Lung (tissue), 11 donors: ENCODE measurements at regions not wholly inside any gene's neighbourhood (a gene's known extent, or its start where the extent isn't known, plus 50 kb on each side); places are given as distances from the start of the nearest gene placed in this dataset.
A peak's percentile ranks its signal among the peaks of the same experiment; 100 is the strongest.

Experiments
- ATAC-seq: fragments of 200-7000 bp; cut with Tn5 transposase; one replicate; pipeline ENCODE4 v1.9.1; 2020; ENCODE audit warnings: moderate number of reproducible peaks; ENCODE audit not compliant: insufficient read depth, low FRiP score
- DNase-seq, 3 donors: peaks; one replicate each; pipeline ENCODE4 v3.0.0-alpha.2; 2013 to 2017
- H3K27ac ChIP-seq, 2 donors: one replicate each; pipeline ENCODE4 v1.5.1; 2013; ENCODE audit warnings: mild to moderate bottlenecking in 2 of 2, moderate library complexity in 2 of 2, control low read depth in 1 of 2, inconsistent platforms in 1 of 2, low read depth in 1 of 2, low read length in 1 of 2
- H3K27me3 ChIP-seq, 3 donors: one replicate each; pipeline ENCODE4 v1.5.1; 2013; ENCODE audit warnings: low read length in 2 of 3; ENCODE audit not compliant: control insufficient read depth in 3 of 3, insufficient read depth in 3 of 3
- H3K36me3 ChIP-seq, 4 donors: one replicate each; pipeline ENCODE4 v1.5.1; 2013; ENCODE audit warnings: low read length in 4 of 4, mild to moderate bottlenecking in 1 of 4, moderate library complexity in 1 of 4; ENCODE audit not compliant: control insufficient read depth in 4 of 4, insufficient read depth in 4 of 4
- H3K4me1 ChIP-seq, 5 donors: one replicate each; pipeline ENCODE4 v1.5.1; 2013; ENCODE audit warnings: low read length in 5 of 5, mild to moderate bottlenecking in 2 of 5, moderate library complexity in 1 of 5; ENCODE audit not compliant: control insufficient read depth in 5 of 5, insufficient read depth in 5 of 5
- H3K4me3 ChIP-seq: one replicate; pipeline ENCODE4 v1.5.1; 2013; ENCODE audit warnings: mild to moderate bottlenecking, control low read depth, moderate library complexity
- H3K9ac ChIP-seq, 2 donors: one replicate each; pipeline ENCODE4 v1.5.1; 2013; ENCODE audit warnings: low read length in 2 of 2, control low read depth in 1 of 2; ENCODE audit not compliant: insufficient read depth in 1 of 2
- H3K9me3 ChIP-seq, 4 donors: one replicate each; pipeline ENCODE4 v1.5.1; 2013; ENCODE audit warnings: low read length in 3 of 4, mild to moderate bottlenecking in 1 of 4, moderate library complexity in 1 of 4; ENCODE audit not compliant: control insufficient read depth in 4 of 4, insufficient read depth in 3 of 4
- WGBS, 2 donors: extraction: QIAGEN DNeasy Blood & Tissue Kit; methylation state at CpG; one replicate each; pipeline ENCODE4 v1.1.7; 2013; 5-methylcytosine and 5-hydroxymethylcytosine counted together
- TF ChIP-seq, protein P1 (sequence below): IDR thresholded peaks from 2 replicates; pipeline ENCODE4 v1.5.1; 2012; ENCODE audit warnings: mild to moderate bottlenecking; ENCODE audit errors: control extremely low read depth, extremely low read depth
- donor health status: control.
- donor health status: control.
- donor health status: Bipolar disorder and iron deficiency.
- donor health status: healthy.
- donor health status: DM: yes; HTN: yes; CAD: no.

DNA sequence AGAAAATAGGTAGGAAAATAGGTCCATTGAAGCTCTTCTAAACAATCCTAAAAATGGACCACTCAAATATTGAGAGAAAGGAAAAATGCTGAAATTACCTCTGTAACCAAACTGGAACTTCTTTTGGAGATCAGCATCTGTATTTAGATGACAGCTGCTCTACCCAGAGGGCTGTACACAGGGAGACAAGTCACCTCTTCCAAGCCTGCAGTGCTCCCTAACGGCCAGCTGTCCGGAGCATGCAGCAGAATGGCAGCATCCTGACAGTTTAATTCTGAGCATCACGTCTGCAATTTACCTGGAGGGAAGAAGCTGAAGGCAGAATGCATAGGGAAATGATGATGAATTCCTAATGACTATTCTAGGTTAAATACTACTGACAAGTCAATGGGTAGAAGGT is 62.8 kb upstream of the DIAPH3 start:
- no peak overlapping the region for H3K27ac ChIP-seq

DNA sequence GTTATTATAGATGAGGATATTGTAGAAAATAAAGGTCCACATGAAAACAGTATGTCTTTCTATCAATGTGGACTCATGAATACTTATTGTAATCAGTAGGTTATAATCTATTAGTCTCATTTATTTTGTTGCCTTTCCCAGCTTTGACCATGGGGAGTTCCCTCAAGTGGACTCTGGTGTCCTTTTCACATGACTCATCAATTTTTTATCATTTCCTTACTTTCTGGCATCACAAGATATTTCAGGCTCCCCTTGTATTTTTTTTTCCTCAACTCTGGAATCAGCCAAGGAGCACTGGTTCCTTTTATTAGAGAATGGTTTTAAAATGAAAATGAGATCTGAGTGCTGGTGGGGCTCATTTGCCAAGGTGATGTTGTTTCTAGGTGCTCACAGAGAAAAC is 63.4 kb upstream of the DIAPH3 start:
- Histone ChIP-seq H3K27ac (no peak overlapping the region), H3K9ac (no peak overlapping the region), H3K9me3 (no peaks in the 10 kb centered on the region), H3K4me3 (no peak overlapping the region), H3K27me3 (no peaks in the 10 kb centered on the region), H3K4me1 (peaks cover 0 to 12% (median 4%) of the 10 kb centered on the region in 5 donors), H3K36me3 (no peaks in the 10 kb centered on the region)
- ATAC-seq (no peak), DNase-seq (no peak)
- TF ChIP-seq, protein P1, sequence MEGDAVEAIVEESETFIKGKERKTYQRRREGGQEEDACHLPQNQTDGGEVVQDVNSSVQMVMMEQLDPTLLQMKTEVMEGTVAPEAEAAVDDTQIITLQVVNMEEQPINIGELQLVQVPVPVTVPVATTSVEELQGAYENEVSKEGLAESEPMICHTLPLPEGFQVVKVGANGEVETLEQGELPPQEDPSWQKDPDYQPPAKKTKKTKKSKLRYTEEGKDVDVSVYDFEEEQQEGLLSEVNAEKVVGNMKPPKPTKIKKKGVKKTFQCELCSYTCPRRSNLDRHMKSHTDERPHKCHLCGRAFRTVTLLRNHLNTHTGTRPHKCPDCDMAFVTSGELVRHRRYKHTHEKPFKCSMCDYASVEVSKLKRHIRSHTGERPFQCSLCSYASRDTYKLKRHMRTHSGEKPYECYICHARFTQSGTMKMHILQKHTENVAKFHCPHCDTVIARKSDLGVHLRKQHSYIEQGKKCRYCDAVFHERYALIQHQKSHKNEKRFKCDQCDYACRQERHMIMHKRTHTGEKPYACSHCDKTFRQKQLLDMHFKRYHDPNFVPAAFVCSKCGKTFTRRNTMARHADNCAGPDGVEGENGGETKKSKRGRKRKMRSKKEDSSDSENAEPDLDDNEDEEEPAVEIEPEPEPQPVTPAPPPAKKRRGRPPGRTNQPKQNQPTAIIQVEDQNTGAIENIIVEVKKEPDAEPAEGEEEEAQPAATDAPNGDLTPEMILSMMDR: no peak

More for the DNA sequence above, 62.8 kb upstream of the DIAPH3 start:
- no peaks in the 10 kb centered on the region for H3K36me3 ChIP-seq
- H3K4me3 ChIP-seq: no peak overlapping the region
- no peaks in the 10 kb centered on the region for H3K27me3 ChIP-seq
- H3K4me1 ChIP-seq: peaks cover 0 to 12% (median 4%) of the 10 kb centered on the region in 5 donors
- ATAC-seq (no peak), DNase-seq (peak; percentile 31 to 60 (median 32))
- 42 to 48% methylated on average over 3 of the region's 3 CpGs for WGBS, 2 donors
- no peaks in the 10 kb centered on the region for H3K9me3 ChIP-seq
- TF ChIP-seq, protein P1: no peak
- H3K9ac ChIP-seq: no peak overlapping the region

DNA sequence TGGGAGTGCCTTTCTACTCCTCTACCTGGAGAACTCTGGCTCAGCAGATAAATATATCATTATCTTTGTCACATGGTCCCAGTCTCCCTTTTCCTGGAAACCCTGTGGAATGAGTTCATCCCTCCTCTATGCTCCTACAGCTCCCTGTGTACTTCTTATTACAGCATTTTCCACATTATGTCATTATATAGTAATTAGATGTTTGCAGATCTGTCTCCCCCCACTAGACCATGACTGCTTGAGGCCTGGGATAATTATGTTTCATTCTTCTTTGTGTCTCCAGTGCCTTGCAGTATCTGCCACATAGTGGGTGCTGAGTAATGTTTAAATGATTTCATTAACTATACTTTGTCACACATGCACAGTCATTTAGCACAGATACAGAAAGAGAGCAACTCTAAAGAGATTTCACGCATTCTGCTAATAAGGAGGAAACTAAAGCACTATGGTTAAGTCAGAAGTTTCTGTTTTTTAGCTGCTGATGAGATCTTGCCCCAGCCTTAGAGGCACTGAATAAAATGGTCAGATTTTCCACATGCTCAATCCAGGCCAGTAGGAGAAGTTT is 66.1 kb upstream of the DIAPH3 start:
- Histone ChIP-seq H3K4me1 (peaks cover 0 to 12% (median 4%) of the 10 kb centered on the region in 5 donors), H3K27me3 (no peaks in the 10 kb centered on the region), H3K9ac (no peak overlapping the region), H3K9me3 (no peaks in the 10 kb centered on the region), H3K27ac (no peak overlapping the region), H3K36me3 (no peaks in the 10 kb centered on the region), H3K4me3 (no peak overlapping the region)
- TF ChIP-seq, protein P1: no peak
- 78 to 94% methylated on average over 1 of the region's 1 CpG for WGBS, 2 donors
- DNase-seq (peak in 1 of 3 donors; percentile 8), ATAC-seq (peak; percentile 2)

DNA sequence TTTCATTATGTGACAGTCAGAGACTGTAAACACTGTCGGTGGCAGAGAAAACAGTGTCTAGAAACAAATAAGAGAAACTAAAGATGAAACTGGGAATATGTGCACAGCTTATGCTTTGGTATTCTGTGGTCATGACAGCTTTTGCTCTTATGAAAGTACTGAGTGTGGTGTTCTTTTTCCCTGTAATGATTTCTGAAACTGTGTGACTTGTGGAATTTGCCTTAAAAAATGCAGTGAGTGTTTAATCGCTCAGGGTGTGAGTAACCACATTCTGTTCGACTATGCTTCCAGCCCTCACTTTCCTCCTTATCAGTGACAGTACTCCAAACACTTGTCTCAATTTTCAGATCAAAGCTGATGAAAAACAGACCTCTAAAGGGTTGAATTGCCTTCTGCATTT is 66.9 kb upstream of the DIAPH3 start:
- H3K27ac ChIP-seq: no peak overlapping the region
- no peaks in the 10 kb centered on the region for H3K9me3 ChIP-seq
- H3K27me3 ChIP-seq: no peaks in the 10 kb centered on the region
- no peak overlapping the region for H3K4me3 ChIP-seq
- peak in 2 of 3 donors; percentile 41 to 42 for DNase-seq
- no peaks in the 10 kb centered on the region for H3K36me3 ChIP-seq
- no peak for ATAC-seq
- 20 to 32% methylated on average over 3 of the region's 3 CpGs for WGBS, 2 donors
- H3K4me1 ChIP-seq: peaks cover 0 to 12% (median 4%) of the 10 kb centered on the region in 5 donors
- H3K9ac ChIP-seq: no peak overlapping the region
- TF ChIP-seq, protein P1: no peak
